HG03039 (cell line): ENCODE measurements at regions not wholly inside any gene's neighbourhood (a gene's known extent, or its start where the extent isn't known, plus 50 kb on each side); places are given as distances from the start of the nearest gene placed in this dataset.
"Not testable (repeated sequence)": the region's sequence is repeated elsewhere in the genome, so short reads cannot be mapped to it uniquely, and the experiment has no call there.

ENCODE experiments used
- ATAC-seq: cut with Tn5 transposase; IDR thresholded peaks from one replicate; pipeline ENCODE4 v1.9.1; 2021; ENCODE audit warnings: mild to moderate bottlenecking, moderate library complexity; ENCODE audit not compliant: unreplicated experiment

GRCh38 chr5:89583534-89583933 is 700.5 kb upstream of the MEF2C start:
- ATAC-seq, result no peak

DNA sequence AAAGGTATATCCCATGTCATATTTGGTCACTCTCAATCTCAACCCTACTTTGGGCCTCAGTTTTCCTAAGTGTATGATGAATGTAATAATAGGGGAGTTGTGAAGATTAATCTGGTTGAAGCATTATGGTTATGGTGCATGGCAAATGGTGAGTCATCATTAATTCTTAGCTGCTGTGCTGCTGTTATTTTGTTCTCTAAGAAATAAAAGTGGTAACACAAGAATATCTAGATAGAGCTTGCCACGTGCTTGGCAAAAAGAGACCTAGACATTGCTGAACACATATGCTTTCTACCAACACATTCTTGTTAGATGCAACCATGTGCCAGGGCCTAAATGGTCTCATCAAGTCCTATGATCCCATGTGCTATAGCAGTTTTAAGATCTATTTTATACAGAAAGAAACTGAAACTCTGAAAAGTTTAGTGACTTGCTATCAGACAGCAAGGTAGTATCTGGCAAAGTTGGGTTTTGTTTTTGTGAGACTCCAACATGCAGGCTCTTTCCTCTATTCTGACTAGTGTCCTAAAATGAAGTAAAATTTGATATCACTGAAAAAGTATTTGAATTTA is 699.9 kb upstream of the MEF2C start:
- no peak for ATAC-seq

- no peak for ATAC-seq
Observed at GRCh38 chr5:89580976-89581375, 698.0 kb upstream of the MEF2C start.

DNA sequence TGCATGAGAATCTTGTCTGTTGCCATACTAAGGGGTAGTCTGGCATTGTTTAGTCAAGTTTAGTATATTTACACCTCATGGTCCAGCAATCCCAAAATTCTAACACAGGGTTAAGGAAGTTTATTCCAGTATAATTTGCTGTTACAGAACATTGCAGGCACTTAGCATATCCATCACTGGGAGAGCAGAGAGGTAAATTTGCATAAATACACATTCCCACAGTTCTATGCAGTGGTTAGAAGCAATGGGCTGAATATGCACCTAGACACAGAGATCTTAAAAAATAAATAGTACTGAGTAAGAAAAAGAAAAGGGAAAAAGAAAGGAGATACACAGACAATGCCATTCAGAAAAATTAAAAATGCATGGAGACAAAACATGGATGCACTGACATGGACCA is 692.3 kb upstream of the MEF2C start:
- no peak for ATAC-seq

DNA sequence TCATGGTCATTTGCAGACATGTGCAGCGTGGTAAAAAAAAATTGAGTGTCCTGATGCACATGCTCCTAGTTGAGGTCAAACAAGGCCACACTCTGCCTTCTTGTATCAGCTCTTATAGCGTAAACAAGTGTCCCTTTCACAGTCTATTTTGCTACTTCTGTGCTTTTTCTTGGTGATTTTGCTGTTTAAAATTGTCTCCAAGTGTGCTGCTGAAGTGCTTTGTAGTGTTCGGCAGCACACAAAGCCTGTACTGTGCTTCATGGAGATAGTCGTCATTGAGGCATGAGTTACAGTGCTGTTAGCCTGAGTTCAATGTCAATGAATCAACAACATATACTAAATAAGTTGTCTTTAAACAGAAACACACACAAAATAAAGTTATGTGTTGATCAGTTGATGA is 690.4 kb upstream of the MEF2C start:
- ATAC-seq, result no peak

DNA sequence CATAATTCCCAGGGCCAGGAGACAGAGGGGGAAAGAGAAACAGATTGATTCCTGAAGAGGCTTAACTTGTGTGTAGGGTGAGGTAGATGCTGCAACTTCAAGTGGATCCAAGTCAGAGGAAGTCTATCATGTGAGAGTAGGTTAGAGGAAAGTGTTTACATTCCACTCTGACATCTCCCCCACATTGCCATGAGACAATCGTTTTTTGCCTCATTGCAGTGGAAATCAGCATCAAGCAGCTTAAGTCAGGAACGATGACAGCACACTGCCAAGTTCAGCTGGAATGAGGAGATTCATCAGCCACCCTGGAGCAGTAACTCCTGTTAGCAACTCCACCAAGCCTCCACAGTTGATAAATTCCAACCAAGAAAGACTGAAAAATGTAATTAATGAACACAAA is 689.7 kb upstream of the MEF2C start:
- ATAC-seq, result no peak

GRCh38 chr5:89570557-89570956 is 687.6 kb upstream of the MEF2C start:
- ATAC-seq, result no peak

GRCh38 chr5:89566340-89566739 is 683.4 kb upstream of the MEF2C start:
- ATAC-seq, result no peak

- no peak for ATAC-seq
Observed at GRCh38 chr5:89560696-89561095, 677.7 kb upstream of the MEF2C start.

DNA sequence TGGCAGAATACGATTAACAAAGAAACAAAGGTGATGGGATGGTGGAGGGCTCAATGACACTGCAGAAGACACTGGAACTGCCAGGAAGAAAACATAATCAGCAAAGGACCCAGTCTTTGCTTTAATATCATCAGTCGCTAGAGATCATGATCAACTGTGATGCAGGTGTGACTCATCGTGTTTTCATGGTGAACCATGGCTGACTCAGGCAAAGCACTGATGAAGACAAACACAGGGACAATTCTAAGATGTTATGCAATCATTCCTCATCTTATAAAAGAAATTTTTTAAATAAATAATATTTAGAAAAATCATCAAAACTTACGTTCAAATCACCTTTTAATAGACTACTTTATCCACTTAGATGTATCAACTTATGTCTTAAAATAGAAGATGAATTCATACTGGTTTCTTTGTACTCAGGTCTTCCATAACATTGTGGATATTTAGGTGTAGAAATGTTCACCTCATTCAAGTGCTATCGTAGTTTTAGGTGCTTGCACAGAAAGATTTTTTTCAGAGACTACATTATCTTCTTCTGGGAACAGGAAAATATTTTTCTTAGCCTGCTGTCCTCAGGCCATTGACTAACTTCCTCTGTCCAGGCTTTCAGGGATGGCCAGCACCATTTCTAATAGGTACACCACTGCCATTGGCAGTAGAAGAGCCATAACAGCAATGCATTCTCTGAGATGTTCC is 673.4 kb upstream of the MEF2C start:
- no peak for ATAC-seq

- ATAC-seq, result no peak
Observed at GRCh38 chr5:89546657-89547056, 663.7 kb upstream of the MEF2C start.

DNA sequence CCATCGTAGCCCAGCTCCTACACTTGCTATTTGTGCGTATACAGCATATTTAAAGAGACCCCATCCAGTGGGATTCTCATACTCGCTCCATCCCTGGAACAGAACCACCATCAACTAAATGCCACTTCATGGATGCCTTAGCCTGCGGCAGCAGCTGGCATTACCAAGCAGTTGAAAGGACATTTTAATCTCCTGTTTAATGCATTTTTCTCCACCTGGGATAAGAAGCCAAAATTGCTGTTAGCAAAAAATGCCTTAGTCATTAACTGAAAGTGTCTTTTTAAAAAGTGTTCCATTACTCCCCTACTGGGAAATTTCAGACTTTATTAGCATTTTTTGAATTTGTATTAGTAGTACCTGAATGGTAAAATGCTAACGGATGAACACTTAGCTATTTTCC is 662.6 kb upstream of the MEF2C start:
- ATAC-seq, result no peak

DNA sequence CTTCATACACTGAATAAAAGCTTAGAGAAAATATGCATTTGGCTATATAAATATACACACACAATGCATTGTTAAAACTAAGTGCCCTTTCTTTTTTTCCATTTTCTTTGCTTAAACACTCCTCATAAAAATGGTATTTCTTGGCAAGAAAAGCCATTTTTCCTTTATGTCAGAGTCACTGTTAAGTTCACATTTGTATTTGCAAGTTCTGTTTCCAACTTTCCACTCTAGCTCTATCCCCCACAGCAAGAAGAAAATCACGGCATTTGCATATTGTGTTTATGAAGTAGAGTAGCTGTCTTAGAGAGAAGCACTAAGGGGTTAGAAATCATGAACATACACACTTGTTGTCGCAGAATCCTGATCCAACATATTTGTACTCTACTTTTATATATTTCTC is 662.1 kb upstream of the MEF2C start:
- ATAC-seq, result no peak

- ATAC-seq, result no peak
Observed at GRCh38 chr5:89542736-89543135, 659.8 kb upstream of the MEF2C start.

DNA sequence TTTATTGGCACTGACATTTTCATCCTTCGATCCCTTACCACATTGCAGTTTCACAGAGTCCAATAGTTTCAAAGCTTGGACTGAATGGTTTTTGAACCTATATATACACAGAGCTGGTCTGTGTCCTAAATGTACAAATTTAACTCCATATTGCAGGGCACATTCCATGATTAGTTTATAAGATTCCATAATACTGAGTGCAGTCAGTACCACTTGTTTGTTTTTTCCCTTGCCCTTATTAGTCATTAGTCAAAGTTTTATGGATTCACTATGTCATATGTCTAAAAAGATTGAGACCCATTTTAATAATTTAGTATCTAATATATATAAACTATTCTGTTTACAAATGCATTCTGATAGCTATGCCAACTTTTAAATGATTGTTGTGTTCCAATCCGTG is 654.8 kb upstream of the MEF2C start:
- ATAC-seq, result no peak

DNA sequence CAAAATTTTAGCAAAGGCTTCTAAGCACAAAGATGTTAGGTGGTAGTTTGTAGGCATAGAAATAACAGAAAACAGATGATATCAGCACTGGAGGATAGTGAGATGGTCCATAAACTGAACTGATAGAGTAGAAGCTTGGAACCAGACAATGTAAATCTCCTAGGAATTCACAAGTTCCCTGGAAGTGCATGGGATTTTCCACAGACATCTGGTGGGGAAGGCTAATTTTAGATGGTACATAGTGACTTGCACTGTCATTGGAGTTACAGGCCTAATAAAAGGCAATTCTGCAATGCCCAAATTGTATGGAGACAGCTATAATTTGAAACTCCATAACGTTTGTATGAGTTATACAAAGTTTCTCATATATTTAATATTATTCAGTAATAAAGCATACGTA is 653.0 kb upstream of the MEF2C start:
- no peak for ATAC-seq

DNA sequence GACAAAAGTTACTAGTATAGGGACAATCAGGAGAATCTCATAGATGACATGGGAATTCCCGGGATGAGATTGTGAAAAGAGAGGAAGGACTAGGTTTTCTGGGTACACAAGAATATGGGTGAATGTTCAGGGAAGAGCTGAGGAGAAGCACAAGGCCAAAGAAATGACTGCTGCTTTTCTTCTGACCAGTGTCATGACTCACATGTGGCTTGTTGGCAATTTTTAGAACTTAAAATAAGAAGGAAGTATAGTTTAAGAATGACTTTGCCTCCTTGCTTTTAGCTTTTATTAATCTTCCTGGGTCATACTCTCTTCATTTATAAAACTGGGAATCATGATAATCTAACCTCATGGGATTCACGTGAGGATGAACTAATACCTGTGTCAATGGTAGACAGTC is 652.4 kb upstream of the MEF2C start:
- no peak for ATAC-seq

DNA sequence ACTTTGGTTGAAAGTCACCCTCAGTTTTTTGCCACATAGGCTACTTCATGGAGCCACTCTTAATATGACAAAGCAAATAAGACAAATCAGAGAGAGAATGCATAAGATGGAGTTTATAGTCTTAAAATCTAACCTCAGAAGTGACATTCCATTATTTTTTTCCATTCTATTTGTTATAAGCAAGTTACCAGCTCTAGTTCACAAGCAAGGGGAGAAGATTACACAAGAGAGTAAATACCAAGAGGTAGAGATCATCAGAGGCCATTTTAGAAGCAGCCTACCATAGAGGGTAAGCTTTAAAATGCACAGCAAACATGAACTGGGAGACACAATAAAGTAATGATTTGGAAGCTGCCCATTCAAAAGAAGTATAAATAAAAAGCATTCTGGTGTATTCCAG is 651.3 kb upstream of the MEF2C start:
- ATAC-seq, result no peak

DNA sequence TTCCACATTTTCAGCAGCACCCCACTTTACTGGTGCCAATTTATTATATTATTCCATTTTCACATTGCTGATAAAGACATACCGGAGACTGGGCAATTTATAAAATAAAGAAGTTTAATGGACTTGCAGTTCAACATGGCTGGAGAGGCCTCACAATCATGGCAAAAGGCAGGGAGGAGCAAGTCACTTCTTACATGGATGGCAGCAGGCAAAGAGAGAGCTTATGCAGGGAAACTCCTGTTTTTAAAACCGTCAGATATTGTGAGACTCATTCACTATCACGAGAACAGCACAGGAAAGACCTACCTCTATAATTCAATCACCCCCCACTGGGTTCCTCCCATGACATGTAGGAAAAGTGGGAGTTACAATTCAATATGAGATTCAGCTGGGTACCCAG is 641.8 kb upstream of the MEF2C start:
- no peak for ATAC-seq

DNA sequence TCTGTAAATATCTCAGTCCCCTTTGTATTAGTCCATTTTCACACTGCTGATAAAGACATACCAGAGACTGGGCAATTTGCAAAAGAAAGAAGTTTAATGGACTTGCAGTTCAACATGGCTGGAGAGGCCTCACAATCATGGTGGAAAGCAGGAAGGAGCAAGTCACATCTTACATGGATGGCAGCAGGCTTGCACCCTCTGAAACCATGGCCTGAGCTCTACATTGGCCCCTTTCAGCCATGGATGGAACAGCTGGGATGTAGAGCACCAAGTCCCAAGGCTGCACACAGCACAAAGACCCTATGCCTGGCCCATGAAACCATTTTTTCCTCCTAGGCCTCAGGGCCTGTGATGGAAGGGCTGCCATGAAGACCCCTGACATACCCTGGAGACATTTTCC is 640.9 kb upstream of the MEF2C start:
- ATAC-seq, result not testable (repeated sequence)

DNA sequence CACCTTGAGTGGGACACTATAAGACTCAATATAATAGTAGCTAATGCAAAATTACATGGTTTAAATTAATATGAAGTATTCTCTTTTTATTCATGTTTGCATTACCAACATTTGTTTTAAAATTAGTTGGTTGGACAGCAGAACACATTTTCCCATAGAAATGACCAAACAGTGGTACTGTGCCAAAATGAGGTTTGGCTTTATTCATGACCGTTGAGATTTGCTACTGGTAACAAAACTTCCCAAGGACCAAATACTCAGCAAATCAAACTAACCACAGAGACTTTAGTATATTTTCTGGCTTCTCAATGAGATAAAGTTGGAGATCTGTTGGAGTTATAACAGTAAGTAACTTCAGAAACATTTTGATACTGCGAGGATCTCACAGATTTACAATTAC is 637.8 kb upstream of the MEF2C start:
- ATAC-seq, result no peak

GRCh38 chr5:89513299-89514044 is 630.5 kb upstream of the MEF2C start:
- ATAC-seq, result no peak
